ENCODE measurements at regions not wholly inside any gene's neighbourhood (a gene's known extent, or its start where the extent isn't known, plus 50 kb on each side); places are given as distances from the start of the nearest gene placed in this dataset.

DNA sequence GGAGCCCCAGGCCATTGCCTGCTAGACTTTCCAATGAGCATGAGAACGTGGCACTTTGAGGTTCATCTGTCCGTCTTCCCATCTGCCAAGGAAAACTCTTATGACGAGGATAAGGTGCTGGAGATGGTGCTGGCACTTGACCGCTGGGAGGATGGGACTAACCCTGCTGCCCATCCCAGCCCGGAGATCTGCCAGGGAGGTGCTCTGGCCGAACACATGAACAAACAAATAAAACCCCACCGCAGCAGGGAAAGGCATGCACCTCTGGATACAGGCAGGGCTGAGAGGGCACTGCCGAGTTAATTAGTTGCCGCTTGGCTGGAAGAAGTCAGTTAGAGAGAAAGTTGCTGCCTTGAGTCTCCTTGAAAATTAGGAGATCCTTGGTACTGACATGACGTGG, 308.4 kb downstream of the AJAP1 start:
- Mint-ChIP-seq H3K36me3 (no peaks in the 10 kb centered on the region), H3K9me3 (peaks cover 0 to 10% (median 0%) of the 10 kb centered on the region in 7 donors)
- TF ChIP-seq, protein P1, sequence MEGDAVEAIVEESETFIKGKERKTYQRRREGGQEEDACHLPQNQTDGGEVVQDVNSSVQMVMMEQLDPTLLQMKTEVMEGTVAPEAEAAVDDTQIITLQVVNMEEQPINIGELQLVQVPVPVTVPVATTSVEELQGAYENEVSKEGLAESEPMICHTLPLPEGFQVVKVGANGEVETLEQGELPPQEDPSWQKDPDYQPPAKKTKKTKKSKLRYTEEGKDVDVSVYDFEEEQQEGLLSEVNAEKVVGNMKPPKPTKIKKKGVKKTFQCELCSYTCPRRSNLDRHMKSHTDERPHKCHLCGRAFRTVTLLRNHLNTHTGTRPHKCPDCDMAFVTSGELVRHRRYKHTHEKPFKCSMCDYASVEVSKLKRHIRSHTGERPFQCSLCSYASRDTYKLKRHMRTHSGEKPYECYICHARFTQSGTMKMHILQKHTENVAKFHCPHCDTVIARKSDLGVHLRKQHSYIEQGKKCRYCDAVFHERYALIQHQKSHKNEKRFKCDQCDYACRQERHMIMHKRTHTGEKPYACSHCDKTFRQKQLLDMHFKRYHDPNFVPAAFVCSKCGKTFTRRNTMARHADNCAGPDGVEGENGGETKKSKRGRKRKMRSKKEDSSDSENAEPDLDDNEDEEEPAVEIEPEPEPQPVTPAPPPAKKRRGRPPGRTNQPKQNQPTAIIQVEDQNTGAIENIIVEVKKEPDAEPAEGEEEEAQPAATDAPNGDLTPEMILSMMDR (IDR thresholded peaks at IDR 0.05), result no peak

DNA sequence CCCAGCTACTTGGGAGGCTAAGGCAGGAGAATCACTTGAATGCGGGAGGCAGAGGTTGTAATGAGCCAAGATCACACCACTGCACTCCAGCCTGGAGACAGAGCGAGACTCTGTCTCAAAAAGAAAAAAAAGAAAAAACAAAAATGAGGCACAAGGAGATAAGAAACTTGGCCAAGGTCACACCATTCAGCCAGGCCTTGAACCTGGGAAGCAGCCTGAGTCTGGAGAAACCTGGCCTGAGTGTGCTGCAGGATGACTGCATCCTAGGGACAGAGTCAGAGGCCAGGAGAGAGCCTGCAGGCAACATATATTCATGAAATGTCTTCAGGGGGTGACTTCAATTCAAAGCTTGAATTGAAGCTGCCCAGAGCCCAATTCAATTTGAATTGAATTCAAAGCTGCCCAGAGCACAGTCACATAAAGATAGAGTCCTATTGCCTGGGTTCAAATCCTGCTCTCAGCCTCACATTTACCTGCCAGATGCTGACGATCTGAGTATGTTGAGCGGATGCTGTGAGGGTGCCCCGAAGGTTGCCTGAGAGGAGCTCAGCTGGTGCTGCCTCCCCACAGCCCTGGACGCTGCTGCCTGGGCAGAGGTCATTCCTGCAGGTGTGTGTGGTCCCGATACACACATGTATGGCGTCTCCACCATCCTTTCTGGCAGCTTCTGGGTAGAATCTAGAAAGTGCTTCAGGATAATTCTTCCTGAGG, 307.7 kb downstream of the AJAP1 start:
- H3K4me3 ChIP-seq (replicated peaks in 1 of 3; ENCODE audit: low read depth in 2 of 3, low read length in 3 of 3), result no peak overlapping the region
- no peaks in the 10 kb centered on the region for H3K27me3 ChIP-seq (ENCODE audit: control insufficient read depth in 2 of 2, insufficient read depth in 2 of 2, low read length in 2 of 2)
- no peaks in the 10 kb centered on the region for H3K4me1 Mint-ChIP-seq
- peaks cover 0 to 6% (median 0%) of the 10 kb centered on the region in 7 donors for H3K9me3 Mint-ChIP-seq
- H3K27ac ChIP-seq (ENCODE audit: low read depth in 1 of 2, low read length in 2 of 2), result no peak overlapping the region
- no peak for DNase-seq
- H3K4me1 ChIP-seq (ENCODE audit: control insufficient read depth in 1 of 2, insufficient read depth in 2 of 2, low read length in 2 of 2), result no peaks in the 10 kb centered on the region
- no peak overlapping the region for H3K9ac ChIP-seq (ENCODE audit: insufficient read depth, low read length, poor library complexity, severe bottlenecking)
- no peak overlapping the region for H2AFZ ChIP-seq (ENCODE audit: insufficient read depth, low read depth, low read length, poor library complexity, severe bottlenecking)
- no peaks in the 10 kb centered on the region for H3K79me2 ChIP-seq (ENCODE audit: insufficient read depth, low read length)
- no peaks in the 10 kb centered on the region for H3K9me3 ChIP-seq (replicated peaks in 1 of 2; ENCODE audit: control insufficient read depth in 1 of 2, insufficient read depth in 1 of 2, low read length in 2 of 2)
- H4K20me1 ChIP-seq (ENCODE audit: insufficient read depth, low read length), result no peaks in the 10 kb centered on the region
- no peak overlapping the region for H3K27ac Mint-ChIP-seq
- TF ChIP-seq, protein P1 (IDR thresholded peaks at IDR 0.05), result no peak
- no peak overlapping the region for H3K4me3 Mint-ChIP-seq
- peaks cover 1 to 5% (median 5%) of the 10 kb centered on the region in 3 donors for H3K27me3 Mint-ChIP-seq (ENCODE audit: low read depth in 3 of 3)
- WGBS (ENCODE audit: insufficient coverage), result 94% methylated on average over 7 of the region's 8 CpGs
- H3K36me3 Mint-ChIP-seq, result no peaks in the 10 kb centered on the region
- H3K4me2 ChIP-seq (replicated peaks; ENCODE audit: extremely low read depth, low read length, poor library complexity, severe bottlenecking), result no peak overlapping the region
- intact Hi-C loops (cut with micrococcal nuclease), result no loop called here
- H3K36me3 ChIP-seq (replicated peaks in 1 of 2; ENCODE audit: control insufficient read depth in 1 of 2, insufficient read depth in 2 of 2, low read length in 2 of 2), result no peaks in the 10 kb centered on the region

More for the DNA sequence above, 308.4 kb downstream of the AJAP1 start:
- Mint-ChIP-seq H3K4me3 (no peak overlapping the region), H3K27me3 (ENCODE audit: low read depth in 3 of 3) (peaks cover 1 to 5% (median 5%) of the 10 kb centered on the region in 3 donors), H3K27ac (no peak overlapping the region), H3K4me1 (no peaks in the 10 kb centered on the region)
- no peaks in the 10 kb centered on the region for H3K27me3 ChIP-seq (ENCODE audit: control insufficient read depth in 2 of 2, insufficient read depth in 2 of 2, low read length in 2 of 2)
- 71% methylated on average over 5 of the region's 10 CpGs for WGBS (ENCODE audit: insufficient coverage)
- no peak overlapping the region for H3K9ac ChIP-seq (ENCODE audit: insufficient read depth, low read length, poor library complexity, severe bottlenecking)
- H3K9me3 ChIP-seq (replicated peaks in 1 of 2; ENCODE audit: control insufficient read depth in 1 of 2, insufficient read depth in 1 of 2, low read length in 2 of 2), result no peaks in the 10 kb centered on the region
- H4K20me1 ChIP-seq (ENCODE audit: insufficient read depth, low read length), result no peaks in the 10 kb centered on the region
- H3K4me3 ChIP-seq (replicated peaks in 1 of 3; ENCODE audit: low read depth in 2 of 3, low read length in 3 of 3), result no peak overlapping the region
- no peaks in the 10 kb centered on the region for H3K4me1 ChIP-seq (ENCODE audit: control insufficient read depth in 1 of 2, insufficient read depth in 2 of 2, low read length in 2 of 2)
- H3K36me3 ChIP-seq (replicated peaks in 1 of 2; ENCODE audit: control insufficient read depth in 1 of 2, insufficient read depth in 2 of 2, low read length in 2 of 2), result no peaks in the 10 kb centered on the region
- intact Hi-C loops (cut with micrococcal nuclease), result no loop called here
- H3K4me2 ChIP-seq (replicated peaks; ENCODE audit: extremely low read depth, low read length, poor library complexity, severe bottlenecking), result no peak overlapping the region
- no peak for DNase-seq
- H2AFZ ChIP-seq (ENCODE audit: insufficient read depth, low read depth, low read length, poor library complexity, severe bottlenecking), result no peak overlapping the region
- no peaks in the 10 kb centered on the region for H3K79me2 ChIP-seq (ENCODE audit: insufficient read depth, low read length)
- no peak overlapping the region for H3K27ac ChIP-seq (ENCODE audit: low read depth in 1 of 2, low read length in 2 of 2)
